HG02938 (cell line): ENCODE measurements at regions not wholly inside any gene's neighbourhood (a gene's known extent, or its start where the extent isn't known, plus 50 kb on each side); places are given as distances from the start of the nearest gene placed in this dataset.
"Not testable (repeated sequence)": the region's sequence is repeated elsewhere in the genome, so short reads cannot be mapped to it uniquely, and the experiment has no call there.

Experiments used
- ATAC-seq: cut with Tn5 transposase; IDR thresholded peaks from one replicate; pipeline ENCODE4 v1.9.1; 2021; ENCODE audit warnings: mild to moderate bottlenecking, moderate library complexity; ENCODE audit not compliant: unreplicated experiment

DNA sequence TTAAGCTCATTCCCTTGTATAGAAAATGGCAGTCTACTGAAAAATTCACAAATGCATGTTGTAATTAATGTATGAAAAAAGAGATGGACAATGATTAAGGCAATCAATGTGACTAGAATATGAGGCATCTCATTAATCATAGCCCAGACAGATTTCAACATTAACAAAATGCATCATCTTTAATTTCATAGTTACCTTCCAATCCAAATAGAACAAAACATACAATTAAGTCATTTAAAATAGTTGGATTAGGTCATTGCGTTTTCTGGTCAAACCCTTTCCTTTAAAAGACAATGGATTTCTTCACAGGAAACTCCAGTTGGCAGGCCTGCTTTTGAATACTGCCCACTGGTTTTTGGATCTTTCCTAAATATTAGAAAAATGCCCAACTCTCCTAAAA, 203.9 kb downstream of the HAO1 start:
- no peak for ATAC-seq

GRCh38 chr20:7741866-7742265, 198.4 kb downstream of the HAO1 start:
- ATAC-seq, result no peak

GRCh38 chr20:7742479-7742878, 197.8 kb downstream of the HAO1 start:
- ATAC-seq, result no peak

- ATAC-seq, result no peak
Observed at GRCh38 chr20:7744411-7744810, 195.8 kb downstream of the HAO1 start.

DNA sequence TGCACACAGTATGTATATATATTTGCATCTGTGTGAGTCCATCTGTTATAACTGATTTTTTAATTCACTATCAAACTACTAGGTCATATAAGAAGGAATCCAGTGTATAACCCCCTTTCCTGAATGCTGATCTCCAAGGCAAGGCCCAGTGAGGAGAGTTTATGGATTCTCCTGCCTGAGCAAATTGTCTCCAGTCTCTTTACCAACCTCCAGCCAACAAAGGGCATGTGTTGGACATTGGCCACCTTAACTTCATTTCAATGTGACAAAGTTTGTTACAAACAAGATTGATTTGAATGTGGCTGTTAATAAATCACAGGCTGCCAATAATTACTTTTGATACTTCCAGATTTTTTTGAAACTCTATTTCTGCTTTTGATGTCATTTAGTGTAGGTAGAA, 191.6 kb downstream of the HAO1 start:
- ATAC-seq, result no peak

GRCh38 chr20:7754102-7754501, 186.2 kb downstream of the HAO1 start:
- no peak for ATAC-seq

- ATAC-seq, result no peak
Observed at GRCh38 chr20:7758406-7758805, 181.9 kb downstream of the HAO1 start.

DNA sequence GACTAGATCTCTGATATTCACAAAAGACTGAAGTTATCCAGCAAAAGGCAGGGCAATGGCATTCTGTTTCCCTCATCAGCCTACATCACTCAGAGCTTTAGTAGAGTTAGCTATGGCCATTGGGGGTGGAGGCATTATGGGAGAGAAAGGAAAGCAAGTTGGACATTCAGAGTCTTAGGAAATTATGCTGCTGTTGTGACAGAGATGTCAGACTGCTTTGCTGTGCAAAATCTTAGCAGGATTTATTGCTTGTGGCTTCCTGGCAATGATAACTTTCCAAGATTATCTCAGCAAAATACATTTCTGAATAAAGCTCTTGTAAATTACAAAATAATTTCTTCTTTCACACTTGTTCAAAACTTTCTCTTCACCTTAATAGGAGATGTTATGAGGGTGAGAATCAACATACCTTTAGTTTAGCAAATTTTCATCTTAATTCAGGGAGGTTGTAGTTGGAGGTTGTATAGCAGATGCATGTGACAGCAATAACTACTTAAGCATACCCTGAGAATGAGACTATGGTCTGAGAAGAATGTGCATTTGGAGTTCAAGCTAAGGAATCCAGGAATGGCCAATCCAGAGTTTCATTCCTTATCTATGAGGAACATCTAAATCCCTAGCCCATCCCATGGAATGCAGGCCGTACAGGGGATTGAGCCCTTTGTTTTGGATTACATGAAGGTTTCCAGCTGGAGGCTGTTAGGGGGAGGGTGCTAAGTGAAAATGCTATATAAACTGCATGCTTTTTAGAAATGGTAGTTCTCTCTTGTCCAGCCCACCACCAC, 179.8 kb downstream of the HAO1 start:
- ATAC-seq, result no peak

DNA sequence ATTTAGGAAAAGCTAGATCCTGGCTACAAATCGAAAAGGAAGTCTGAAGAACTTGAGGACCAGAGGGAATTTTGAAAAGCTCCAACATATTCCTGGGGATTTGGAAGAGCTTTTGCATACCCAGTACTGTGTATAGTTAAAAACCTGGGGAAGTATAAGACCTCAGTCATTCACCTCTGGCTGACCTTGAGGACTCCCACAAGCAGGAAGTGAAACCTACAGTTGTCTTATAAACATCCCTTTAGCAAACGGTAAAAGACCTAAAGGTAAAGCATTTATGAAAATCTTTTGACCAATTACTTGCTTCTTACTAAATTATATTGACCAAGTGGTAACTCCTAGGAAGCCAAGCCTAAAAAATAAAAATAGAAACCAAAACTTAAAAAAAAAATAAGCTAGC, 175.0 kb downstream of the HAO1 start:
- ATAC-seq, result peak; percentile 77

DNA sequence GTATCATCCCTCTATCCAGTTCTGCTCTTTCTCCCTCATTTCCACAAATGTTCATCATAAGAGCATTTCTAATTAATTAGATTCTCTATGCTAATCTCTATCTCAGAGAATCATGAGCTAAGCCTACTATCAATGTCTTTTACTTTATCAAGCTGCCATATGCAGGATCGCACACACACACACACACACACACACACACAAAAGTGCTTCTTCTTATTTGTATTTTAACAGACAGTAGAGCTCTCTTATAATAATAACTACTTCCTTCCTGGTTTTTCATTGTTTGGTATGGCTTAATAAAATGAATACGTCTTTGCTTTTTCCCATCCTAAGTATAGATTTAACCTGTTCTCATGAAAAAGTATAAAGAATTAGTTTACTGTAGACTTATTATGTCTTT, 170.2 kb downstream of the HAO1 start:
- no peak for ATAC-seq

DNA sequence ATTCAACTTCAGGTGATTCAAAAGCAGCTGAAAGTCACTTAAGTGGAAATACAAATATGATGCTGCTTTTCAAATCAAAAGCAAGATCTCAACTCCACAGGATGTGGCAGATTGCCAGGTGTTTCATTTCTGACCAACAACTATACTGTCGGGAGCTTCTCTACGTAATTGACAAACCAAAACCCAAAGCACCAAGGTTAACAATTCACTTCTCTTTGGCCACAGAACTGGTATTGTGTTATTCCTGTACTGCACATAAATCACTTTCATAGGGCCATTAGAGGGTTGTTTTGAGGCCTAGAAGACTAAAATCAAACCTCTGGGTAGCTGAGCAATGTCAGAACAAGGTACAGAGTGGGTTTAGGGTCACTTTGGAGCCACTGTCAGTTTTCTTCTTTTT, 169.7 kb downstream of the HAO1 start:
- ATAC-seq, result peak; percentile 99

- ATAC-seq, result no peak
Observed at GRCh38 chr20:7772371-7772770, 167.9 kb downstream of the HAO1 start.

DNA sequence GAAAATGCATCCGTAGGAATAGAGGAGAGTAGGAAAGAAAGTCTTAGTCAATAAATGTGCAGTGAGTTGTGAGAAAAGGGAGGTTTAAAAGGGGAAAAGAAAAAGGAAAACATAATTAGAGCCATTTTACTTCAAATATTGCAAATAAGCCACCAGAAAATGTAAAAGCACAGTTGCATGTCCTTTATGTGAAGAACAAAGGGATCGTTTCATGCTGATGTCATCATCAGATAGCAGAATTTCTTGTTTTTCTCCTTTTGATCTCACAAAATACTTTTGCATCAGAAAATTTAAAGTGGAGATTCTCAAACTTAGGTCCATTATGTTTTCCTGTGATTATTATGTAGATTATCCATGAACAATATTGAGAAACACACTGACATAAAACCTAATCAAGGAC, 166.7 kb downstream of the HAO1 start:
- ATAC-seq, result no peak

- ATAC-seq, result no peak
Observed at GRCh38 chr20:7775072-7775471, 165.2 kb downstream of the HAO1 start.

DNA sequence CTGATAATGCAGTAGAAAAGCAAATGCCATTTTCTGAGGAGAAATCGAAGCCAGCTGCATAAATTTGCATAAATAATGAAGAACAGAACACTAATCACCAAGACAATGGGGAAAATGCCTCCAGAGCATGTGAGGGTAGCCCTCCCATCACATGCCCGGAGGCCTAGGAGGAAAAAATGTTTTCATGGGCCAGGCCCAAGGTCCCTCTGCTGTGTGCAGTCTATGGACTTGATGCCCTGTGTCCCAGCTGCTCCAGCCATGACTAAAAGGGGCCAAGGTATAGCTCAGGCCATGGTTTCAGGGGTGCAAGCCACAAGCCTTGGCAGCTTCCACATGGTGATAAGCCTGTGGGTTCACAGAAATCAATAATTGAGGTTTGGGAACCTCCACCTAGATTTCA, 164.1 kb downstream of the HAO1 start:
- ATAC-seq, result no peak

DNA sequence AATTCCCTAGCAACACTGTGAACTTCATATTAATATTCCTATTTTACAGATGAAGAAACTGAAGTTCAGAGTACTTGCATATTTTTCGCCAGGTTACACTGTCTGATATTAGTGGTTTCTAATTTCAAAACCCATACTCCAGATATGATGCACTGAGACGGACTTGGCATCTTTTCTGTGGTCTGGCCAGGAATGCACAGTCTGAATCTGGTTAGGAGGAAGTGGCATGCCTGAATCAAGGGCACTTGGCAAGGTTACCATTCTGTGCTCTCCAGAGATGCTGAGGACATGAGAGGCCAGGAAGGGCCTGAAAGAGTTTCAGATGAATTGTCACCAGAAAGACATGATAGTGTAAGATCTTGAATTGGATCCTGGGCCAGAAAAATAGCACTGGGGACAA, 150.1 kb downstream of the HAO1 start:
- ATAC-seq, result no peak

DNA sequence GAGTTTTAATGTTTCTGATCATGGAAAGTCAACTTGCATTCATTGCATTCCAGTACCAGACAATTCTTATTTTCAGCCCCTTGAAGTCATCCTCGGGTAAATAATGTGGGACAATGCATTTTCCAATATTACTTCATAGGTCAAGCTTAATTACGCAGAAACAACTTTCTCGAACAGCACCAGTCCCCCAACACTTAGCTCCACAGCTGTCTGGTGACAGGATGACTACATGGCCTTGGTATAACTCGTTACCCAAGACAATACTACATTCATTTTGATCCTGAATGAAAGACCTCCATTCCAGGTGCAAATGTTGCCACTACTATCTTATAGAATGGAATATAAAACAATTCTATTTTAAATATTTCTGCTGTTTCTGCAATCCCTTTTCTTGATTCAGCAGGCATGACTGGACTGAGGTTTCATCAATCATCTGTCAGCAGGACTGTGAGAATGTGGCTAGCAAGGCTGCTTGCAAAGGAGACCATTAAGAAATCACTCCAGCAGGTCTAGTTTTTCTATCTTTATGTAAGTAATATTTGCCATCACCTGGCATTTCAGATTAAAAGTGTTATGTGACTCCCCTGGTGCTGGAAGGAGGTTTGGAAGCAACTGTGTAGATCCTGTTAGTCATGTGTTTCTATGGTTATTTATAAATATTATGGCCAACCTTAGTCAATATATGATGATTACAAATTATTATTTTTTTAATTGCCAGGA, 147.9 kb downstream of the HAO1 start:
- no peak for ATAC-seq

DNA sequence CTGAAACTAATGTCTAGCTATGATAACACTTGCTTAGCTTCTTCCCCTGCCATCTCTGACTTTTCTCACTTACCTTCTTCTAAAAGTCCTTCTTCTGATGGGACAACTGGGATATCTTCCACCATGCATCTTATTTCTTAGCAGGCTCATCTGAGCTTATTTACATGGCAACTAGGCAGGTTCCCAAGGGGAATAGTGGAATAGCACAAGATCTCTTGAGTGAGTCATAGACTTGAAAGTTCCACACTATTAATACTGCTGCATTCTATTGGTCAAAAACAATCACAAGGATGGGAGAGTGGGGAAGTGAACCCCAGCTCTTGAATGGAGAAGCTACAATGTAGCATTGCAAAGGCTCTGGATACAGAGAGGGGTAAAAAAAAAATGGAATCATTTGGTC, 142.1 kb downstream of the HAO1 start:
- ATAC-seq, result no peak

DNA sequence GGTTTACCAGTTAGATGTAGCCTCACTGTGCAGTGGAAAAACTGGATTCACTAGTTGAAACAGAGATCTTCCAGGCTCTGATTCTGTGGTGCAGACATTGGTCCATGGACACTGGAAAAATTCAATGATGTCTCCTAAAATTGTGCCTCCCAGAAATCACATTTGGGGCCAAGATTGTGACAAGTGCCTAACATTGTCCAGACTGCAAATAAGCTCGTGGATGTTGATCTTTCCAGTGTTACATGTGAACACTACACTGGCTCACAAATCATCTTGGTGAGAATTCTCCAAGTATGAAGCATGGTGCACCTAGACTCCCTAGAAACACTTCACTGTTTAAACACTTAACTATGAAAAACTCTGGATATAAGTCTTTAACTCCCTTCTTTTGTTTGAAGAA, 140.4 kb downstream of the HAO1 start:
- no peak for ATAC-seq

- ATAC-seq, result not testable (repeated sequence)
Observed at GRCh38 chr20:7803411-7804151, 136.7 kb downstream of the HAO1 start.

GRCh38 chr20:7806831-7807230, 133.4 kb downstream of the HAO1 start:
- no peak for ATAC-seq

- ATAC-seq, result no peak
Observed at GRCh38 chr20:7817286-7817685, 123.0 kb downstream of the HAO1 start.
